ENCODE measurements at regions not wholly inside any gene's neighbourhood (a gene's known extent, or its start where the extent isn't known, plus 50 kb on each side); places are given as distances from the start of the nearest gene placed in this dataset.

DNA sequence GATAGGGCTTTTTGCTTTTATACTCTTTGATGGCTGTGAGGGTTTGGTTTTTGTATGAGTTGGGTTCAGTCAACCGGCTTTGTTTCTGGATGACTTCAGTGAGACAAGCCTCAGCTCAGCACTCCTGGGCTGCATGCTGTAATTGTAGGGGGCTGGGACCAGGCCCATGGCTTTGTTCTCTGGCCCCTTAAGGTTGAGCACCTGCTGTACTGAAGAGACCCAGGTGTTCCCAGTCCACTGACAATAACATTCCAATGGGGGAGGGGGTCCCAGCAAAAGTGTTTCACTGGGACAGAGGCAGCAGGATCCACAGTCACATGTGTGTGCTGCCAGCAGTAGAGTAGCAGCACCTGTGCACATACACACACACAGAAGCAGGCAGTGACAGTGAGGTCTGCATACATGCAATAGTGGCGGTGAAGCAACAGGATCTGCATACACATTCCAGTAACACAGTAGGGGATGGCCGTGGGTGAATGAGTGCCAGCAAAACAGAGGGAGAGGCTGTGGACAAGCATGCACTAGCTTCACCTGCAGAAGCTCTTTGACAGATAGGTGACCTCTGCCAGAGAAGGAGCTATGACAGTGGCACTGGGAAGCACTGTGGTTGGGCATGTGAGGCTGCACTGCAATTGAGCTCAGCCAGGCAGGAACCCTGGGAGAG is 240.4 kb downstream of the ASCL1 start:
- TF ChIP-seq MAFK (IDR thresholded peaks at IDR 0.05; ENCODE audit: low read length) (no peak), NR3C1 (CRISPR knock-in tag; IDR thresholded peaks at IDR 0.05) (no peak), ZKSCAN8 (CRISPR knock-in tag; IDR thresholded peaks at IDR 0.05) (no peak), MYC (IDR thresholded peaks at IDR 0.05; ENCODE audit: low read depth, low read length) (no peak), MYC (CRISPR knock-in tag; IDR thresholded peaks at IDR 0.05; ENCODE audit: borderline replicate concordance, low read depth) (no peak)
- TF ChIP-seq, protein P1, sequence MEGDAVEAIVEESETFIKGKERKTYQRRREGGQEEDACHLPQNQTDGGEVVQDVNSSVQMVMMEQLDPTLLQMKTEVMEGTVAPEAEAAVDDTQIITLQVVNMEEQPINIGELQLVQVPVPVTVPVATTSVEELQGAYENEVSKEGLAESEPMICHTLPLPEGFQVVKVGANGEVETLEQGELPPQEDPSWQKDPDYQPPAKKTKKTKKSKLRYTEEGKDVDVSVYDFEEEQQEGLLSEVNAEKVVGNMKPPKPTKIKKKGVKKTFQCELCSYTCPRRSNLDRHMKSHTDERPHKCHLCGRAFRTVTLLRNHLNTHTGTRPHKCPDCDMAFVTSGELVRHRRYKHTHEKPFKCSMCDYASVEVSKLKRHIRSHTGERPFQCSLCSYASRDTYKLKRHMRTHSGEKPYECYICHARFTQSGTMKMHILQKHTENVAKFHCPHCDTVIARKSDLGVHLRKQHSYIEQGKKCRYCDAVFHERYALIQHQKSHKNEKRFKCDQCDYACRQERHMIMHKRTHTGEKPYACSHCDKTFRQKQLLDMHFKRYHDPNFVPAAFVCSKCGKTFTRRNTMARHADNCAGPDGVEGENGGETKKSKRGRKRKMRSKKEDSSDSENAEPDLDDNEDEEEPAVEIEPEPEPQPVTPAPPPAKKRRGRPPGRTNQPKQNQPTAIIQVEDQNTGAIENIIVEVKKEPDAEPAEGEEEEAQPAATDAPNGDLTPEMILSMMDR (IDR thresholded peaks at IDR 0.05 in 2 of 3, conservative IDR thresholded peaks at IDR 0.05 in 1 of 3; ENCODE audit: insufficient read depth in 2 of 3, low read depth in 1 of 3, low read length in 3 of 3): no peak
